Neural progenitor cell (in vitro differentiated cells): ENCODE measurements at regions not wholly inside any gene's neighbourhood (a gene's known extent, or its start where the extent isn't known, plus 50 kb on each side); places are given as distances from the start of the nearest gene placed in this dataset.

Experiments
- DNase-seq: peaks from one replicate; pipeline ENCODE4 v3.0.0-alpha.2; 2016; ENCODE audit warnings: low spot score
- H2AFZ ChIP-seq: fragments of 200-600 bp; sonication (generic); replicated peaks from 2 replicates; pipeline ENCODE4 v1.6.1; 2016; ENCODE audit warnings: antibody characterized with exemption
- H3F3A ChIP-seq: fragments of 200-600 bp; sonication (generic); 2 replicates; pipeline ENCODE4 v1.6.1; 2016; ENCODE audit warnings: antibody characterized with exemption, low read depth
- H3K27ac ChIP-seq: fragments of 200-600 bp; sonication (generic); 2 replicates; pipeline ENCODE4 v1.5.1; 2016; ENCODE audit warnings: mild to moderate bottlenecking
- H3K27me3 ChIP-seq: fragments of 200-600 bp; sonication (generic); 2 replicates; pipeline ENCODE4 v1.6.1; 2016; ENCODE audit warnings: mild to moderate bottlenecking, moderate library complexity
- H3K36me3 ChIP-seq: fragments of 200-600 bp; sonication (generic); 2 replicates; pipeline ENCODE4 v1.5.1; 2016
- H3K4me1 ChIP-seq: fragments of 200-600 bp; sonication (generic); 2 replicates; pipeline ENCODE4 v1.6.1; 2016; ENCODE audit warnings: mixed run types
- H3K4me2 ChIP-seq: fragments of 200-600 bp; sonication (generic); 2 replicates; pipeline ENCODE4 v1.6.1; 2016
- H3K4me3 ChIP-seq: fragments of 200-600 bp; sonication (generic); 2 replicates; pipeline ENCODE4 v1.5.1; 2016
- H3K79me2 ChIP-seq: fragments of 200-600 bp; sonication (generic); 2 replicates; pipeline ENCODE4 v1.6.1; 2016; ENCODE audit warnings: low read depth
- H3K9ac ChIP-seq: fragments of 200-600 bp; sonication (generic); 2 replicates; pipeline ENCODE4 v1.6.1; 2016
- H3K9me3 ChIP-seq: fragments of 200-600 bp; sonication (generic); 2 replicates; pipeline ENCODE4 v1.5.1; 2016; ENCODE audit warnings: low read depth
- H4K20me1 ChIP-seq: fragments of 200-600 bp; sonication (generic); 2 replicates; pipeline ENCODE4 v1.6.1; 2016; ENCODE audit warnings: low read depth
- H3K27ac Mint-ChIP-seq: 3 replicates; pipeline ENCODE4 v1.8.0; 2021; ENCODE audit warnings: mixed read lengths
- H3K27me3 Mint-ChIP-seq: 2 replicates; pipeline ENCODE4 v1.8.0; 2022; ENCODE audit warnings: low read depth, mild to moderate bottlenecking, inconsistent platforms, moderate library complexity, mixed read lengths; ENCODE audit not compliant: insufficient read depth
- H3K36me3 Mint-ChIP-seq: 3 replicates; pipeline ENCODE4 v1.8.0; 2021; ENCODE audit warnings: mixed read lengths
- H3K4me1 Mint-ChIP-seq: 3 replicates; pipeline ENCODE4 v1.8.0; 2021; ENCODE audit warnings: mixed read lengths
- H3K4me3 Mint-ChIP-seq: 3 replicates; pipeline ENCODE4 v1.8.0; 2021; ENCODE audit warnings: mild to moderate bottlenecking, moderate library complexity, mixed read lengths
- H3K9me3 Mint-ChIP-seq: 3 replicates; pipeline ENCODE4 v1.8.0; 2020; ENCODE audit warnings: mixed read lengths
- EZH2 ChIP-seq: fragments of 200-600 bp; sonication (generic); IDR thresholded peaks from 2 replicates; pipeline ENCODE4 v1.6.1; 2017; ENCODE audit warnings: antibody characterized with exemption, mild to moderate bottlenecking, moderate library complexity
- EZH2phosphoT487 ChIP-seq: fragments of 200-600 bp; sonication (generic); IDR thresholded peaks from 2 replicates; pipeline ENCODE4 v1.6.1; 2017; ENCODE audit warnings: antibody characterized with exemption
- TF ChIP-seq, protein P1 (sequence below): fragments of 200-600 bp; sonication (generic); IDR thresholded peaks from 2 replicates; pipeline ENCODE4 v1.5.1; 2017; ENCODE audit warnings: antibody characterized with exemption, mild to moderate bottlenecking

DNA sequence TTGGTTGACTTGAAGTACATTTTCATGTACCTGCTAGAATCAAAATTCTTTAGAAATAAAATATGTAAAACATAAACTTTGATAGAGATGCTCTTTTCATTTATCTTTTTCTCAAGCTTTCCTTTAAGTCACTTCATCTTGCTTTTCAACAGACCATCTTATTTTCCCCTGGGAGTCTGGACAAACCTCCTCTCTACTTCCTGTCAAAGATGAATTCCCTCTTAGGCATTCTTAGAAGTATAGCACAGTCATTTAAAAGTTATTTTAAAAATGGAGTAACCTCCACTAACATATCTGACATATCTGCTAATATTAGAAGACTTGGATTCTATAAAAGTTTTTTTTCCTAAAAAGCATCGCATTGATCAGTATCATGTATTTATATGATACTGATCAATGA, 84.8 kb upstream of the PAX6 start:
- Histone ChIP-seq H2AFZ (no peak overlapping the region), H3K9me3 (no peaks in the 10 kb centered on the region), H3K36me3 (no peaks in the 10 kb centered on the region), H3F3A (no peaks in the 10 kb centered on the region), H3K9ac (no peak overlapping the region), H3K27ac (no peak overlapping the region), H3K4me2 (no peak overlapping the region), H4K20me1 (no peaks in the 10 kb centered on the region), H3K79me2 (no peaks in the 10 kb centered on the region), H3K4me3 (no peak overlapping the region), H3K4me1 (no peaks in the 10 kb centered on the region), H3K27me3 (no peaks in the 10 kb centered on the region)
- Mint-ChIP-seq H3K9me3 (peaks cover 2% of the 10 kb centered on the region), H3K36me3 (no peaks in the 10 kb centered on the region), H3K27me3 (peaks cover 19% of the 10 kb centered on the region), H3K4me1 (peaks cover 8% of the 10 kb centered on the region), H3K4me3 (no peak overlapping the region), H3K27ac (no peak overlapping the region)
- DNase-seq: no peak
- TF ChIP-seq EZH2: no peak
- TF ChIP-seq, protein P1, sequence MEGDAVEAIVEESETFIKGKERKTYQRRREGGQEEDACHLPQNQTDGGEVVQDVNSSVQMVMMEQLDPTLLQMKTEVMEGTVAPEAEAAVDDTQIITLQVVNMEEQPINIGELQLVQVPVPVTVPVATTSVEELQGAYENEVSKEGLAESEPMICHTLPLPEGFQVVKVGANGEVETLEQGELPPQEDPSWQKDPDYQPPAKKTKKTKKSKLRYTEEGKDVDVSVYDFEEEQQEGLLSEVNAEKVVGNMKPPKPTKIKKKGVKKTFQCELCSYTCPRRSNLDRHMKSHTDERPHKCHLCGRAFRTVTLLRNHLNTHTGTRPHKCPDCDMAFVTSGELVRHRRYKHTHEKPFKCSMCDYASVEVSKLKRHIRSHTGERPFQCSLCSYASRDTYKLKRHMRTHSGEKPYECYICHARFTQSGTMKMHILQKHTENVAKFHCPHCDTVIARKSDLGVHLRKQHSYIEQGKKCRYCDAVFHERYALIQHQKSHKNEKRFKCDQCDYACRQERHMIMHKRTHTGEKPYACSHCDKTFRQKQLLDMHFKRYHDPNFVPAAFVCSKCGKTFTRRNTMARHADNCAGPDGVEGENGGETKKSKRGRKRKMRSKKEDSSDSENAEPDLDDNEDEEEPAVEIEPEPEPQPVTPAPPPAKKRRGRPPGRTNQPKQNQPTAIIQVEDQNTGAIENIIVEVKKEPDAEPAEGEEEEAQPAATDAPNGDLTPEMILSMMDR: no peak
- no peak for TF ChIP-seq EZH2phosphoT487

DNA sequence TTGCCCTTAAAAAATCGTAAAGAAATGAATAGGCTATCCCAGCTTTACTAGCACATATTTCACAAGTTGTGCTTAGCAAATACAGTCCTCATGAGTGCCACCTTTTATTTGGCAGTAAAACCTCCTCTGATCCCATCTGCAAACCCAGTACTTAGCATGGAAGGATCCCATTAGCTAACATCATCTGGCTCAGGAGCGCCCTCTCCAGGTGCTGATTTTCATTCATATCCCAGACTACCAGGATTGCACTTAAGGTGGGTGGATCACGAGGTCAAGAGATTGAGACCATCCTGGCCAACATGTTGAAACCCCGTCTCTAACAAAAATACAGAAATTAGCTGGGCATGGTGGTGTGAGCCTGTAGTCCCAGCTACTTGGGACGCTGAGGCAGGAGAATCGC, 76.1 kb upstream of the PAX6 start:
- TF ChIP-seq EZH2: no peak
- TF ChIP-seq, protein P1: peak; percentile 49
- no peak overlapping the region for H2AFZ ChIP-seq
- H3K9ac ChIP-seq: no peak overlapping the region
- no peak overlapping the region for H3K4me3 Mint-ChIP-seq
- H3K4me1 ChIP-seq: peaks cover 7% of the 10 kb centered on the region
- no peaks in the 10 kb centered on the region for H3K27me3 ChIP-seq
- peaks cover 2% of the 10 kb centered on the region for H3K27me3 Mint-ChIP-seq
- no peak overlapping the region for H3K27ac ChIP-seq
- H3K36me3 Mint-ChIP-seq: peaks cover 1% of the 10 kb centered on the region
- DNase-seq: peak; percentile 37
- no peaks in the 10 kb centered on the region for H3K9me3 Mint-ChIP-seq
- H3K4me2 ChIP-seq: no peak overlapping the region
- H3K4me3 ChIP-seq: no peak overlapping the region
- H3K27ac Mint-ChIP-seq: no peak overlapping the region
- peaks cover 21% of the 10 kb centered on the region for H3K4me1 Mint-ChIP-seq
- no peaks in the 10 kb centered on the region for H3K79me2 ChIP-seq
- H3K9me3 ChIP-seq: no peaks in the 10 kb centered on the region
- peaks cover 2% of the 10 kb centered on the region for H3F3A ChIP-seq
- no peaks in the 10 kb centered on the region for H3K36me3 ChIP-seq
- no peaks in the 10 kb centered on the region for H4K20me1 ChIP-seq

DNA sequence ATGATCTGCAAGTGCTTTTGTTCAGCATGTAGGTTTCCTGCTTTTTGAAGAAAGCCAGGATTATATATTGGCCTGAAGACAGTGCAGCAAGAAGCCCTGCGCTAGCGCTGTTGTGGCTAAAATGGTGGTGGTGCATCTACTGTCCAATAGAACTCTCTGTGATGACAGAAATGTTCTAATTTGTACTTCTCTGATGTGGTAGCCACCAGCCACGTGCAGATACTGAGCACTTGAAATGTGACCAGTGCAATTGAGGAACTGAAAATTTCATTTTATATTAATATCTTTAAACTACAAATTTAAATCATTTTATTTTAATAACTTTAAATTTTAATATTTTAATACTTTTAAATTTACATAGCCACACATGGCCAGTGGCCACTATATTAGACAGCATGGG, 73.0 kb upstream of the PAX6 start:
- Histone ChIP-seq H3F3A (peaks cover 9% of the 10 kb centered on the region), H3K27ac (no peak overlapping the region), H4K20me1 (no peaks in the 10 kb centered on the region), H3K9ac (no peak overlapping the region), H3K36me3 (no peaks in the 10 kb centered on the region), H3K4me2 (no peak overlapping the region), H3K4me3 (no peak overlapping the region), H2AFZ (no peak overlapping the region), H3K27me3 (no peaks in the 10 kb centered on the region), H3K9me3 (no peaks in the 10 kb centered on the region), H3K79me2 (no peaks in the 10 kb centered on the region), H3K4me1 (peaks cover 7% of the 10 kb centered on the region)
- TF ChIP-seq EZH2phosphoT487: no peak
- TF ChIP-seq EZH2: no peak
- TF ChIP-seq, protein P1: no peak
- H3K27me3 Mint-ChIP-seq: peaks cover 6% of the 10 kb centered on the region
- no peak overlapping the region for H3K4me3 Mint-ChIP-seq
- DNase-seq: no peak
- H3K36me3 Mint-ChIP-seq: peaks cover 1% of the 10 kb centered on the region
- no peak overlapping the region for H3K27ac Mint-ChIP-seq
- no peaks in the 10 kb centered on the region for H3K9me3 Mint-ChIP-seq
- peaks cover 21% of the 10 kb centered on the region for H3K4me1 Mint-ChIP-seq

DNA sequence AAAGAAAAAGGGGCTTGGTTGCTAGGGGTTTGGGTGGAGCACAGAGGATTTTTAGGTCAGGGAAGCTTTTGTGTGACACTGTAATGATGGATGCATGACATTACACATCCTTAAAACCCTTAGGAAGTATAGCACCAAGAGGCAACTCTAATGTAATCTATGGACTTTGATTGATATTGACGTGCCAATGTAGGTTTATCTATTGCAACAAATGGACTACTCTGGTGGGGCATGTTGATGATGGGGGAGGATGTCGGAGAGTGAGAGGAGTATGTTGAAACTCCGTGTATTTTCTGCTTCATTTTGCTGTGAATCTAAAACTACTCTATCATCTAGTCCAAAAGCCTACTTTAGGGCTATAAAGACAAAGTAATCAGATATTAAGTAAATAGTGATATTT, 72.3 kb upstream of the PAX6 start:
- H3K4me3 ChIP-seq: no peak overlapping the region
- no peaks in the 10 kb centered on the region for H3K36me3 ChIP-seq
- H3K79me2 ChIP-seq: no peaks in the 10 kb centered on the region
- H3K9me3 ChIP-seq: no peaks in the 10 kb centered on the region
- DNase-seq: no peak
- H3K4me1 ChIP-seq: peaks cover 7% of the 10 kb centered on the region
- peaks cover 9% of the 10 kb centered on the region for H3F3A ChIP-seq
- no peak overlapping the region for H3K4me2 ChIP-seq
- Mint-ChIP-seq H3K27ac (no peak overlapping the region), H3K4me1 (peaks cover 21% of the 10 kb centered on the region), H3K4me3 (no peak overlapping the region), H3K27me3 (peaks cover 6% of the 10 kb centered on the region), H3K9me3 (no peaks in the 10 kb centered on the region), H3K36me3 (peaks cover 1% of the 10 kb centered on the region)
- no peak overlapping the region for H3K27ac ChIP-seq
- H3K9ac ChIP-seq: no peak overlapping the region
- TF ChIP-seq, protein P1: no peak
- TF ChIP-seq EZH2phosphoT487: no peak
- TF ChIP-seq EZH2: no peak
- H4K20me1 ChIP-seq: no peaks in the 10 kb centered on the region
- no peaks in the 10 kb centered on the region for H3K27me3 ChIP-seq
- no peak overlapping the region for H2AFZ ChIP-seq
